Hepatocyte (in vitro differentiated cells): ENCODE measurements at regions not wholly inside any gene's neighbourhood (a gene's known extent, or its start where the extent isn't known, plus 50 kb on each side); places are given as distances from the start of the nearest gene placed in this dataset.

Experiments used
- DNase-seq: peaks from one replicate; pipeline ENCODE4 v3.0.0-alpha.2; 2016; ENCODE audit warnings: low spot score
- H2AFZ ChIP-seq: fragments of 200-600 bp; sonication (generic); 2 replicates; pipeline ENCODE4 v1.6.0; 2016; ENCODE audit warnings: antibody characterized with exemption, mild to moderate bottlenecking
- H3K27ac ChIP-seq: fragments of 200-600 bp; sonication (generic); 2 replicates; pipeline ENCODE4 v1.5.1; 2016; ENCODE audit warnings: mild to moderate bottlenecking
- H3K27me3 ChIP-seq: fragments of 200-600 bp; sonication (generic); 2 replicates; pipeline ENCODE4 v1.6.1; 2016
- H3K36me3 ChIP-seq: fragments of 200-600 bp; sonication (generic); replicated peaks from 2 replicates; pipeline ENCODE4 v1.5.1; 2016; ENCODE audit warnings: low read depth; ENCODE audit not compliant: insufficient read depth
- H3K4me1 ChIP-seq: fragments of 200-600 bp; sonication (generic); 2 replicates; pipeline ENCODE4 v1.5.1; 2016; ENCODE audit warnings: mild to moderate bottlenecking, moderate library complexity; ENCODE audit not compliant: insufficient read depth
- H3K4me2 ChIP-seq: fragments of 200-600 bp; sonication (generic); 2 replicates; pipeline ENCODE4 v1.6.0; 2016
- H3K4me3 ChIP-seq: fragments of 200-600 bp; sonication (generic); 2 replicates; pipeline ENCODE4 v1.5.1; 2016; ENCODE audit warnings: mild to moderate bottlenecking
- H3K79me2 ChIP-seq: fragments of 200-600 bp; sonication (generic); 2 replicates; pipeline ENCODE4 v1.6.0; 2017; ENCODE audit warnings: mild to moderate bottlenecking
- H3K9me2 ChIP-seq: fragments of 200-600 bp; sonication (generic); replicated peaks from 2 replicates; pipeline ENCODE4 v1.6.0; 2017; ENCODE audit warnings: mild to moderate bottlenecking; ENCODE audit not compliant: insufficient read depth
- H3K9me3 ChIP-seq: fragments of 200-600 bp; sonication (generic); 2 replicates; pipeline ENCODE4 v1.5.1; 2016; ENCODE audit warnings: low read depth, mild to moderate bottlenecking
- H4K20me1 ChIP-seq: fragments of 200-600 bp; sonication (generic); 2 replicates; pipeline ENCODE4 v1.6.0; 2016; ENCODE audit warnings: mild to moderate bottlenecking; ENCODE audit not compliant: insufficient read depth, poor library complexity, severe bottlenecking
- EZH2 ChIP-seq: fragments of 200-600 bp; sonication (generic); IDR thresholded peaks from 2 replicates; pipeline ENCODE4 v1.6.1; 2016; ENCODE audit warnings: antibody characterized with exemption, mild to moderate bottlenecking, borderline replicate concordance
- EZH2phosphoT487 ChIP-seq: fragments of 200-600 bp; sonication (generic); IDR thresholded peaks from one replicate; pipeline ENCODE4 v1.6.1; 2018; ENCODE audit warnings: antibody characterized with exemption, mild to moderate bottlenecking, low read depth, moderate library complexity; ENCODE audit not compliant: unreplicated experiment, severe bottlenecking
- WGBS: methylation state at CpG from one replicate; pipeline ENCODE4 v1.1.6; 2016; ENCODE audit warnings: low lambda C conversion rate; ENCODE audit errors: missing lambda C conversion rate; 5-methylcytosine and 5-hydroxymethylcytosine counted together
- TF ChIP-seq, protein P1 (sequence below): fragments of 200-600 bp; sonication (generic); IDR thresholded peaks from 2 replicates; pipeline ENCODE4 v1.5.1; 2016; ENCODE audit warnings: antibody characterized with exemption, mild to moderate bottlenecking; ENCODE audit not compliant: poor library complexity

DNA sequence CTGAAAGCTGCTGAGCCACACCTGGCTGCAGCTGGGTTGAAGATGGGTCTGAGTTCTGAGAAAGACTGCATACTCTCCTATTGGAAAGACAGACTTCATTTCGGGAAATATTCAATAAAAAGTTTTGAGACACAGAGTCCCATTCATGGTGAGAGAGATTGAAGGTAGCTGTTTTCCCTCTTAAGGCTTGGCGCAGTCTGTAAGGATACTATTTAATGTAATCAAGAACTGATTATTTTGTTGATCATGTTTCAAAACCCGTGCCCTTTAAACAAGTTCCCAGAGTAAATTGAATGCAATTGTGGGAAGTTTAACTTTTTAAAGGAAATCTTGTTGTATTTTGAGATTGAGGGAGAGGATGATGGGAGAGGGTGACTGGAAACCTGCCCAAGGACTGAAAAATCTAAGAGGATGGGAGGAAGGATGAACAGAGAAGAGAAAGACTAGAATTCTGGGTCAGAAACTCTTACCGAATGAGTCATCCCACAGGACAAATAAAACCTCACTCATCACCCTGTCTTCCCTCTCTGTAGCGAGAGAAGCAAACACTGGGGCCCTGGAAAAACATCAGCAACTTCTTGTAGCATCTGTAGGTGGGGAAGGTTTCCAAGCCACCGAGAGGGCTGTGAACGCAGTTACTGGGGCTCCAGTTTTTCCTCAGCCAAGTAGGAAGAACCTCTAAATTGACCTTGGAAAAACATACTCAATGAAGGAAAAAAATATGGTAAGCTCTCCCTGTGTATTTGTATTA, 193.2 kb upstream of the TPRG1 start:
- TF ChIP-seq EZH2phosphoT487 (no peak), EZH2 (no peak)
- TF ChIP-seq, protein P1, sequence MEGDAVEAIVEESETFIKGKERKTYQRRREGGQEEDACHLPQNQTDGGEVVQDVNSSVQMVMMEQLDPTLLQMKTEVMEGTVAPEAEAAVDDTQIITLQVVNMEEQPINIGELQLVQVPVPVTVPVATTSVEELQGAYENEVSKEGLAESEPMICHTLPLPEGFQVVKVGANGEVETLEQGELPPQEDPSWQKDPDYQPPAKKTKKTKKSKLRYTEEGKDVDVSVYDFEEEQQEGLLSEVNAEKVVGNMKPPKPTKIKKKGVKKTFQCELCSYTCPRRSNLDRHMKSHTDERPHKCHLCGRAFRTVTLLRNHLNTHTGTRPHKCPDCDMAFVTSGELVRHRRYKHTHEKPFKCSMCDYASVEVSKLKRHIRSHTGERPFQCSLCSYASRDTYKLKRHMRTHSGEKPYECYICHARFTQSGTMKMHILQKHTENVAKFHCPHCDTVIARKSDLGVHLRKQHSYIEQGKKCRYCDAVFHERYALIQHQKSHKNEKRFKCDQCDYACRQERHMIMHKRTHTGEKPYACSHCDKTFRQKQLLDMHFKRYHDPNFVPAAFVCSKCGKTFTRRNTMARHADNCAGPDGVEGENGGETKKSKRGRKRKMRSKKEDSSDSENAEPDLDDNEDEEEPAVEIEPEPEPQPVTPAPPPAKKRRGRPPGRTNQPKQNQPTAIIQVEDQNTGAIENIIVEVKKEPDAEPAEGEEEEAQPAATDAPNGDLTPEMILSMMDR, result no peak
- no peaks in the 10 kb centered on the region for H3K36me3 ChIP-seq
- peak; percentile 47 for DNase-seq
- H3K9me3 ChIP-seq, result no peaks in the 10 kb centered on the region
- no peak overlapping the region for H3K4me3 ChIP-seq
- no peaks in the 10 kb centered on the region for H3K4me1 ChIP-seq
- H3K4me2 ChIP-seq, result peak overlapping the region; percentile 32
- no peak overlapping the region for H2AFZ ChIP-seq
- no peaks in the 10 kb centered on the region for H3K27me3 ChIP-seq
- H3K79me2 ChIP-seq, result no peaks in the 10 kb centered on the region
- 48% methylated on average over 7 of the region's 7 CpGs for WGBS
- H4K20me1 ChIP-seq, result no peaks in the 10 kb centered on the region
- H3K27ac ChIP-seq, result peak overlapping the region; percentile 50
- H3K9me2 ChIP-seq, result no peaks in the 10 kb centered on the region

DNA sequence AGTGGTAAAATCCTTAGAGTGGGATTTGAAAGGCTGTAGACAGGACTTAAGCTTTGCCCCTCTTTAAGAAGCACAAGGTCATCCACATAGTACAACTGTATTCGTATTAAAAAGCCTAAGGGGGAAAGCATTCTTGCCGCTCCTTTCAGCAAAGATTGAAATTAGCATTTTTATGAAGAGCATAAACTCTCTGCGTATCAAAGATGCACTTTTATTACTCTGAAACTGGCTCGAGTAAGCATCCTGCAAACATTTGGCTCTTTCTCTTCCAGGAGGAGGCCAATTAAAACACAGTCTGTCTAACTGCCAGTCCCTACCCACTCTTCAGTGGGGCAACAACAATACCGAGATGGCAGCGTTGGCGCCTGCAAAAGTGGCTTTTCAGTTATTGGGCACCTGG, 192.5 kb upstream of the TPRG1 start:
- Histone ChIP-seq H3K4me2 (peak overlapping the region; percentile 32), H3K27ac (peak overlapping the region; percentile 50)
- TF ChIP-seq EZH2phosphoT487, result no peak
- TF ChIP-seq EZH2, result no peak
- TF ChIP-seq, protein P1, result no peak

DNA sequence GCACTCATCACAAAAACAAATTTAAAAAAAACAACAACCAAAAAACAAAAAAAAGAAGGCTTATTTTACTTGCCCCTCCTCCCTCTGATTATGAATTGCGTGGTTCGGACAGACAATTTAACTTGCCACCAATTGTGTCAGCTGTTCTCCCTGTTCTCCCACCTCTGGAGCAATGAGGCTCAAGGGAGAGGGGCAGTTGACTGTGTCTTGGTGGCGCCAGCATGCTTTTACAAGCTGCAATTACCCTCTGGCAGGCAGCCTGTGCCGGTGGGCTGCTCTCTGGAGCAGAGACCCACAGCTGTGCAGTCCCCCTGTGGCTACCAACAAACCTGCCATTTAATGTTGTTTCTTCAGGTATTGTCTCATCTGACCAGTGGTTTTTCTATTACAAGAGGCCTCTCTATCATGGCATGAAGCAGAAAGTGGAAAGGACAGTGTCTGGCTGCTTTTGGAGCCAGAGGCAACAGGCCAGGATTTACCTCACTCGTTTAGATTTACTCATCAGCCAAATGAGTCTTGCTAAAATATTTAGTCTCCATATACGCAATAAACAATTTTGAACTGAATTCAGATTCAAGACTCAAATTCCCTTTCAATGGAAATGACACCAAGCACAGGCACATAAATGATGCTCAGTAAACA, 192.0 kb upstream of the TPRG1 start:
- Histone ChIP-seq H3K4me1 (no peaks in the 10 kb centered on the region), H3K79me2 (no peaks in the 10 kb centered on the region), H3K27me3 (no peaks in the 10 kb centered on the region), H4K20me1 (no peaks in the 10 kb centered on the region), H3K9me3 (no peaks in the 10 kb centered on the region), H3K4me3 (no peak overlapping the region), H2AFZ (no peak overlapping the region), H3K4me2 (peak overlapping the region; percentile 32), H3K27ac (peak overlapping the region; percentile 50), H3K36me3 (no peaks in the 10 kb centered on the region), H3K9me2 (no peaks in the 10 kb centered on the region)
- 64% methylated on average over 6 of the region's 6 CpGs for WGBS
- DNase-seq, result no peak
- TF ChIP-seq EZH2phosphoT487 (no peak), EZH2 (no peak)
- TF ChIP-seq, protein P1, result no peak

More for the DNA sequence above, 192.5 kb upstream of the TPRG1 start:
- no peak overlapping the region for H2AFZ ChIP-seq
- H3K79me2 ChIP-seq, result no peaks in the 10 kb centered on the region
- H3K36me3 ChIP-seq, result no peaks in the 10 kb centered on the region
- H3K4me1 ChIP-seq, result no peaks in the 10 kb centered on the region
- no peaks in the 10 kb centered on the region for H3K9me2 ChIP-seq
- no peaks in the 10 kb centered on the region for H4K20me1 ChIP-seq
- WGBS, result 72% methylated on average over 7 of the region's 7 CpGs
- DNase-seq, result no peak
- no peak overlapping the region for H3K4me3 ChIP-seq
- H3K9me3 ChIP-seq, result no peaks in the 10 kb centered on the region
- H3K27me3 ChIP-seq, result no peaks in the 10 kb centered on the region
